GM12878 (cell line): ENCODE measurements at regions not wholly inside any gene's neighbourhood (a gene's known extent, or its start where the extent isn't known, plus 50 kb on each side); places are given as distances from the start of the nearest gene placed in this dataset.

Experiments
- ATAC-seq: fragments of 200-7000 bp; cut with Tn5 transposase; 3 replicates; pipeline ENCODE4 v1.9.1; 2020; ENCODE audit warnings: mild to moderate bottlenecking, moderate library complexity
- BruUV-seq: library from RNA; stranded (reverse); fragments of 400-500 nt; replicated peaks from 2 replicates; lab custom pipeline; 2021; lab: Mats Ljungman, UMichigan
- CTCF ChIA-PET: fragments of 300-600 bp; sonication (Branson Sonifier 250); formaldehyde crosslinking; extraction: SDS; loops from one replicate; lab custom pipeline; 2021; ENCODE audit warnings: inconsistent platforms; lab: Yijun Ruan, JAX
- POLR2A ChIA-PET: fragments of 350-600 bp; formaldehyde crosslinking; extraction: SDS; loops from one replicate; lab custom pipeline; 2021; ENCODE audit warnings: inconsistent platforms; lab: Charles Lee
- RAD21 ChIA-PET: fragments of 300-600 bp; sonication (Branson Sonifier 250); formaldehyde crosslinking; loops from one replicate; lab custom pipeline; 2023; ENCODE audit warnings: antibody characterized with exemption; ENCODE audit not compliant: unreplicated experiment; lab: Charles Lee
- SMC1A ChIA-PET: fragments of 300-600 bp; sonication (Branson Sonifier 250); formaldehyde crosslinking; loops from one replicate; lab custom pipeline; 2023; ENCODE audit not compliant: unreplicated experiment, uncharacterized antibody; lab: Charles Lee
- DNase-seq: peaks from one replicate; pipeline ENCODE4 v3.0.0-alpha.2; 2011; ENCODE audit warnings: low read depth, low spot score
- FAIRE-seq: peaks from 3 replicates; lab custom pipeline; 2011; peaks lifted over from hg19 to GRCh38; lab: Jason Lieb, UNC
- H2AFZ ChIP-seq: 2 replicates; pipeline ENCODE4 v1.6.0; 2011; ENCODE audit warnings: low read depth, low read length, control low read depth; ENCODE audit not compliant: control insufficient read depth
- H3K27ac ChIP-seq: 2 replicates; pipeline ENCODE4 v1.5.1; 2011; ENCODE audit warnings: control low read depth; ENCODE audit not compliant: control insufficient read depth, insufficient read depth
- H3K27me3 ChIP-seq, 2 experiments: replicated peaks in 1 of 2; 2 replicates each; pipeline versions ENCODE4 v1.6.0 to v1.6.1; 2011; ENCODE audit warnings: low read length in 1 of 2; ENCODE audit not compliant: control insufficient read depth in 2 of 2, insufficient read depth in 2 of 2
- H3K36me3 ChIP-seq, 2 experiments: 2 replicates each; pipeline ENCODE4 v1.5.1; 2011; ENCODE audit warnings: low read length in 1 of 2; ENCODE audit not compliant: control insufficient read depth in 2 of 2, insufficient read depth in 2 of 2
- H3K4me1 ChIP-seq: 2 replicates; pipeline ENCODE4 v1.6.1; 2011; ENCODE audit warnings: mild to moderate bottlenecking, low read length, moderate library complexity, mixed read lengths; ENCODE audit not compliant: control insufficient read depth, insufficient read depth
- H3K4me2 ChIP-seq: 2 replicates; pipeline ENCODE4 v1.6.0; 2011; ENCODE audit warnings: control low read depth; ENCODE audit not compliant: control insufficient read depth, insufficient read depth
- H3K4me3 ChIP-seq: fragments of 200-600 bp; sonication (generic); 2 replicates; pipeline ENCODE4 v1.5.1; 2016
- H3K79me2 ChIP-seq: 2 replicates; pipeline ENCODE4 v1.6.0; 2011; ENCODE audit warnings: low read length; ENCODE audit not compliant: control insufficient read depth, insufficient read depth
- H3K9ac ChIP-seq: 2 replicates; pipeline ENCODE4 v1.8.0; 2011; ENCODE audit warnings: low read length, control low read depth, mixed read lengths; ENCODE audit not compliant: control insufficient read depth, insufficient read depth
- H3K9me3 ChIP-seq: replicated peaks from 3 replicates; pipeline ENCODE4 v1.5.1; 2011; ENCODE audit warnings: mild to moderate bottlenecking, low read length; ENCODE audit not compliant: control insufficient read depth, insufficient read depth
- H4K20me1 ChIP-seq: 2 replicates; pipeline ENCODE4 v1.6.0; 2011; ENCODE audit not compliant: control insufficient read depth, insufficient read depth
- BHLHE40 ChIP-seq, 2 experiments: fragments of 450-650 bp in 1 of 2; IDR thresholded peaks; 2 replicates each; pipeline ENCODE4 v1.6.1; 2011 to 2017; ENCODE audit warnings: low read depth in 2 of 2, borderline replicate concordance in 1 of 2, improper control_type of control experiment in 1 of 2, low read length in 1 of 2, mild to moderate bottlenecking in 1 of 2
- BRCA1 ChIP-seq: IDR thresholded peaks from 2 replicates; pipeline ENCODE4 v1.6.1; 2011; ENCODE audit warnings: low read depth, low read length, improper control_type of control experiment
- IKZF1 ChIP-seq: fragments of 450-650 bp; conservative IDR thresholded peaks from 2 replicates; pipeline ENCODE4 v1.6.1; 2017; ENCODE audit warnings: antibody characterized with exemption, mild to moderate bottlenecking
- RAD51 ChIP-seq: fragments of 450-650 bp; IDR thresholded peaks from 2 replicates; pipeline ENCODE4 v1.6.1; 2016; ENCODE audit warnings: moderate library complexity, mild to moderate bottlenecking, inconsistent platforms
- STAT3 ChIP-seq: IDR thresholded peaks from 2 replicates; pipeline ENCODE4 v1.6.1; 2011; ENCODE audit warnings: low read depth, low read length, improper control_type of control experiment
- ZNF687 ChIP-seq: fragments of 450-650 bp; IDR thresholded peaks from 2 replicates; pipeline ENCODE4 v1.6.1; 2017; ENCODE audit warnings: mild to moderate bottlenecking, moderate library complexity
- WGBS: methylation state at CpG from one replicate; pipeline ENCODE4 v1.1.6; 2016; ENCODE audit warnings: low lambda C conversion rate; ENCODE audit not compliant: insufficient replicate concordance, insufficient coverage; ENCODE audit errors: missing lambda C conversion rate; 5-methylcytosine and 5-hydroxymethylcytosine counted together
- in situ Hi-C: fragments of 300-500 bp; cut with MboI; formaldehyde crosslinking; loops from 9 replicates; pipeline ENCODE4 v1.14.3; 2018; ENCODE audit warnings: mixed read lengths
- intact Hi-C: fragments of 100-400 bp; cut with micrococcal nuclease; formaldehyde crosslinking; loops from one replicate; pipeline ENCODE4 v1.14.2; 2022; ENCODE audit not compliant: unreplicated experiment
- TF ChIP-seq, protein P1 (sequence below): IDR thresholded peaks from 2 replicates; pipeline ENCODE4 v1.6.1; 2011; ENCODE audit warnings: low read depth, mild to moderate bottlenecking, low read length, moderate library complexity, borderline replicate concordance; ENCODE audit errors: extremely low read depth
- TF ChIP-seq, protein P2 (sequence below): fragments of 450-650 bp; IDR thresholded peaks from 2 replicates; pipeline ENCODE4 v1.6.1; 2017; ENCODE audit warnings: antibody characterized with exemption, mild to moderate bottlenecking, moderate library complexity

- Histone ChIP-seq H3K27me3 (no peaks in the 10 kb centered on the region), H3K4me3 (no peak overlapping the region), H3K4me1 (no peaks in the 10 kb centered on the region), H3K9ac (no peak overlapping the region), H3K79me2 (no peaks in the 10 kb centered on the region), H4K20me1 (no peaks in the 10 kb centered on the region), H2AFZ (no peak overlapping the region), H3K9me3 (no peaks in the 10 kb centered on the region), H3K4me2 (no peak overlapping the region), H3K27ac (no peak overlapping the region), H3K36me3 (no peaks in the 10 kb centered on the region)
- in situ Hi-C loops (no loop called here), intact Hi-C loops (no loop called here)
- ATAC-seq, result no peak
- ChIA-PET CTCF (no interaction called here), RAD21 (no interaction called here), SMC1A (no interaction called here), POLR2A (no interaction called here)
- WGBS, result 16% methylated on average over 3 of the region's 3 CpGs
- no peak for FAIRE-seq
- no peak for DNase-seq
- BruUV-seq, result no TSS peak
- TF ChIP-seq, protein P1, sequence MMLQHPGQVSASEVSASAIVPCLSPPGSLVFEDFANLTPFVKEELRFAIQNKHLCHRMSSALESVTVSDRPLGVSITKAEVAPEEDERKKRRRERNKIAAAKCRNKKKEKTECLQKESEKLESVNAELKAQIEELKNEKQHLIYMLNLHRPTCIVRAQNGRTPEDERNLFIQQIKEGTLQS, result no peak
- no peak for TF ChIP-seq ZNF687
- no peak for TF ChIP-seq STAT3
- no peak for TF ChIP-seq BRCA1
- no peak for TF ChIP-seq RAD51
- TF ChIP-seq IKZF1, result no peak
- no peak for TF ChIP-seq BHLHE40 (IDR thresholded peaks at IDR 0.05; ENCODE audit: borderline replicate concordance in 1 of 2, low read depth in 2 of 2, low read length in 1 of 2)
- TF ChIP-seq, protein P2, sequence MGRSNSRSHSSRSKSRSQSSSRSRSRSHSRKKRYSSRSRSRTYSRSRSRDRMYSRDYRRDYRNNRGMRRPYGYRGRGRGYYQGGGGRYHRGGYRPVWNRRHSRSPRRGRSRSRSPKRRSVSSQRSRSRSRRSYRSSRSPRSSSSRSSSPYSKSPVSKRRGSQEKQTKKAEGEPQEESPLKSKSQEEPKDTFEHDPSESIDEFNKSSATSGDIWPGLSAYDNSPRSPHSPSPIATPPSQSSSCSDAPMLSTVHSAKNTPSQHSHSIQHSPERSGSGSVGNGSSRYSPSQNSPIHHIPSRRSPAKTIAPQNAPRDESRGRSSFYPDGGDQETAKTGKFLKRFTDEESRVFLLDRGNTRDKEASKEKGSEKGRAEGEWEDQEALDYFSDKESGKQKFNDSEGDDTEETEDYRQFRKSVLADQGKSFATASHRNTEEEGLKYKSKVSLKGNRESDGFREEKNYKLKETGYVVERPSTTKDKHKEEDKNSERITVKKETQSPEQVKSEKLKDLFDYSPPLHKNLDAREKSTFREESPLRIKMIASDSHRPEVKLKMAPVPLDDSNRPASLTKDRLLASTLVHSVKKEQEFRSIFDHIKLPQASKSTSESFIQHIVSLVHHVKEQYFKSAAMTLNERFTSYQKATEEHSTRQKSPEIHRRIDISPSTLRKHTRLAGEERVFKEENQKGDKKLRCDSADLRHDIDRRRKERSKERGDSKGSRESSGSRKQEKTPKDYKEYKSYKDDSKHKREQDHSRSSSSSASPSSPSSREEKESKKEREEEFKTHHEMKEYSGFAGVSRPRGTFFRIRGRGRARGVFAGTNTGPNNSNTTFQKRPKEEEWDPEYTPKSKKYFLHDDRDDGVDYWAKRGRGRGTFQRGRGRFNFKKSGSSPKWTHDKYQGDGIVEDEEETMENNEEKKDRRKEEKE, result no peak
These were observed 355.8 kb upstream of the PTBP2 start for GRCh38 chr1:96365596-96366390.
